ENCODE measurements at regions not wholly inside any gene's neighbourhood (a gene's known extent, or its start where the extent isn't known, plus 50 kb on each side); places are given as distances from the start of the nearest gene placed in this dataset.

DNA sequence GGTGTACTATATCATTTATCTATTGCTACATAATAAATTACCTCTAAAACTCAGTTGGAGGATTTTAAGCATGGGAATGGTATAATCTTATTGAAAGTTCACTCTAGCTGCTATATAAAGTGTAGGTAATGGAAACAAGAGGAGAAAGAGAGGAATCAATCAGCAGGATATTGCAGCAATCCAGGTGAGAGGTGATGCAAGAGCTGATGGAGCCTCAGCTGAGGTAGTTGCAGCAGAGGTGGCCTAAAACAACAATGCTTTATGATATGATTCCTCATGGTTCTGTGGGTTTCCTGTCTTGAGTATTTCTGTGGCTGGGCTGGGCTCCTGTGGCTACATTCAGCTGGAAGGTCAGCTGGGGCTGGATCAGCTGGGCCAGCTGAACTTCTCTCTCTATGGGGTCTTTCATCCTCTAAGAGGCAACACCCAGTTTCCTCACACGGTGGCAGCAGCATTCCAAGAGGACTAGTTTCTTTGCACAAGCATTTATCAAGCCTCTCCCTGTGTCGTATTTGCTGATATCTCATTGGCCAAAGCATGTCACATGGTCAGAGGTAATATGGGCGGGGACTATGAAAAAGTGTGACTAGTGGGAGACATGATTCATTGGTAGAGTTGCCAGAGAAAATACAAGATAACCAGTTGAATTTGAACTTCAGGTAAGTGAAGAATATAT lies 135.4 kb upstream of the LARGE1 start:
- TF ChIP-seq, protein P1, sequence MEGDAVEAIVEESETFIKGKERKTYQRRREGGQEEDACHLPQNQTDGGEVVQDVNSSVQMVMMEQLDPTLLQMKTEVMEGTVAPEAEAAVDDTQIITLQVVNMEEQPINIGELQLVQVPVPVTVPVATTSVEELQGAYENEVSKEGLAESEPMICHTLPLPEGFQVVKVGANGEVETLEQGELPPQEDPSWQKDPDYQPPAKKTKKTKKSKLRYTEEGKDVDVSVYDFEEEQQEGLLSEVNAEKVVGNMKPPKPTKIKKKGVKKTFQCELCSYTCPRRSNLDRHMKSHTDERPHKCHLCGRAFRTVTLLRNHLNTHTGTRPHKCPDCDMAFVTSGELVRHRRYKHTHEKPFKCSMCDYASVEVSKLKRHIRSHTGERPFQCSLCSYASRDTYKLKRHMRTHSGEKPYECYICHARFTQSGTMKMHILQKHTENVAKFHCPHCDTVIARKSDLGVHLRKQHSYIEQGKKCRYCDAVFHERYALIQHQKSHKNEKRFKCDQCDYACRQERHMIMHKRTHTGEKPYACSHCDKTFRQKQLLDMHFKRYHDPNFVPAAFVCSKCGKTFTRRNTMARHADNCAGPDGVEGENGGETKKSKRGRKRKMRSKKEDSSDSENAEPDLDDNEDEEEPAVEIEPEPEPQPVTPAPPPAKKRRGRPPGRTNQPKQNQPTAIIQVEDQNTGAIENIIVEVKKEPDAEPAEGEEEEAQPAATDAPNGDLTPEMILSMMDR (IDR thresholded peaks at IDR 0.05): no peak

DNA sequence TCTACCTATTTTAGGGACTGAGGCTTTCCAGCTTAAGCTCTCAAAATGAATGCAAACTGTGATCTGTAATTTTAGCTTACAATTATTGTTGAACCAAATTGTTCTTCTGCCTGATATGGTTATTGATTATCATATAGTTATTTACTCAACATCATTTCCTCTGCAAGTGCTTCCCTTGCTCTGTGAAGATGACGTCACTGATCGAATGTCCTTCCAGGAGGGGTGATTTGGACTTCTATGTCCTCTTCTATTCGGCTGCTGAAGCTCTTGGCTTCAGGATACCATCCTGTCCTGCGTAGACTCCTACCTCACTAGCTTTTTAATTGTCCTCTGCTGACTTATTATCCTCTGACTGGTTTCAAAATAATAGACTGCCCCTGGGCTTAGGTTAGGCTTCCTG lies 137.4 kb upstream of the LARGE1 start:
- TF ChIP-seq, protein P1 (IDR thresholded peaks at IDR 0.05): no peak

DNA sequence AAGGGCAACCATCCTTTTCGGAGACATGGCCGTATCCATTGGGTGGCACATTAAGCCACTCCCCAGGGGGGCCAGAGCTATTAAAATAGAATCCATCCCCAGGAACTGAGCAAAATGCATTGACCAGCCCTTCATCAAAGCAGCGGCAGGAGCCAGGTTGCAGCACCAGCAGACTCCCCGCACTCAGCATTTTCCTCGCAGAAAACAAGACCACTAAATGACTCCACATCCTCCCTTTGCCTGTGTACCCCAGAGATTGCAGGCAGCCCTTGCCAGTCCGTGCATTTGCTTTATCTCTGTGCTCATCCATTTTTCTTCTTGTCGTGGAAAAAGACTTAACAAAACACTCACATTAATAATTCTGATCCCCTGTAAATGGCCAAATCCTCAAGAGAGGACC lies 144.4 kb upstream of the LARGE1 start:
- TF ChIP-seq, protein P1 (IDR thresholded peaks at IDR 0.05): no peak

DNA sequence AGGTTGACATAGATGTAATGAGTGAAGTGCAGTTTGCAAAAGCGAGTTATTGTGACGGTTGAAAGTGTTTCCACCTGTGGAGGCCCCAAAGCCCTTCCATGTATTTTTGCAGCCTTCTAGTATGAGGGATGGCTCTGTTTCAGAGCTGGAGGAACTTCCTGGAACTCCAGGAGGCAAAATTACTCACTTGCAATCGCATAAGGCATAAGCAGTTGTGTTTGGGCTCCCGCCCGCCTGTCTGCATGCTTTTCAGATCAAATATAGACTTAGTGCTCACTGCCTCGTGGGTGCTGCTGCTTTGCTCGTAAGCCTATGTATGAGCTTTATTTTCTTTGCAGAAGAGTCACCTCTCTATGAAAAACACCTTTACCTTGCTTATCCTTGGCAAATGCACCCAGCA lies 146.8 kb upstream of the LARGE1 start:
- TF ChIP-seq, protein P1 (IDR thresholded peaks at IDR 0.05): no peak

DNA sequence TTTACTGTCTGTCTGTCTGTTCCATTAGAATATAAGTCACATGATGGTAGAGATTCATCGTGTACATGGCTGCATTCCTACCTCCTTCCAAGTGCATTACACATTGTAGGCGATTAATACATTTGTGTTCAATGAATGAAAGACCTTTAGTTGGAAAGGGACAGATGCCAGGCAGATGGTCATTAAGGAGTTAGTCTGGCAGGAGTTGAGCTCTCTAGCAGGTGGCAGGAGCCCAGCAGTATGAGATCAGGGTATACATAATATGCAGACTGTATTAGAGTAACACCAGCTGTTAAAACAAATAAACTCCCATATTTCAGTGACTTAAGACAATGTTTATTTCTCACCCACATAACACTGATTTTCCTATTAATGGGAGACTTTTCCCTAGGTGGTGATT lies 147.7 kb upstream of the LARGE1 start:
- TF ChIP-seq, protein P1 (IDR thresholded peaks at IDR 0.05): no peak

DNA sequence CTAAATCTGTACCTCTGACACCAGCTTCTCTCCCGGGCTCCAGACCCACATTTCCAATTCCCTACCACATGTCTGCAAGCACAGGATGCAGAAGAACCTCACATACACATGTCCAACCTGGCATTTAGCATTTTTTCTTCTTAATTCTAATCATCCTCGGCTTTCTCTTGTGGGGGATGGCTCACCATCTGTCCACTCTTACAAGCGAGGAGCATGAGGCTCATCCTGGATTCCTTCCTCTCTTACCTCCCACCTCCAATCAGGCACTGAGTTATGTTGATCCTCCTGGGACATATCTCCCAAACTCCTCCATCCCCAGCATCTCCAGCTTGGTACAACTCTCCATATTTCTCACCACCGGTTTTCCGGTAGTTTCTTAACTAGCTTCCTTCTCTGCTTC lies 149.8 kb upstream of the LARGE1 start:
- TF ChIP-seq, protein P1 (IDR thresholded peaks at IDR 0.05): no peak

DNA sequence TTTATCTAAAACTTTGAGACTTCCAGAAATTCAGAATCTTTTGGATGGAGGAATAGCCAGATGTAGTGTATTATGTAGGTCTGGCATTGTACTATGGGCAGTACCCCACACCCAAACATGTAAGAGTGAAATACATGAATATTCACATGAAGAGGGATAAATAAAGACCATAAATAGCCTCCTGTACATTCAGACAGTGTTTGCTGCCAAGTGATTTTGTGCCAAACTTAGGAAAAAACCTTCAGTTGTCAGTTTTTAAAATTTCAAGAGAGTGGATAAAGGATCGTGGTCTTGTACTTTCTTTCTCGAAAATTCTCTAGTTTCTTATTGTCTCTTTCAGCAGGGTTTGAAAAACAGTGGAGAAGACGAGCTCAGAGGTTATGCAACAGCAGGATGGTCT lies 150.3 kb upstream of the LARGE1 start:
- TF ChIP-seq, protein P1 (IDR thresholded peaks at IDR 0.05): no peak

DNA sequence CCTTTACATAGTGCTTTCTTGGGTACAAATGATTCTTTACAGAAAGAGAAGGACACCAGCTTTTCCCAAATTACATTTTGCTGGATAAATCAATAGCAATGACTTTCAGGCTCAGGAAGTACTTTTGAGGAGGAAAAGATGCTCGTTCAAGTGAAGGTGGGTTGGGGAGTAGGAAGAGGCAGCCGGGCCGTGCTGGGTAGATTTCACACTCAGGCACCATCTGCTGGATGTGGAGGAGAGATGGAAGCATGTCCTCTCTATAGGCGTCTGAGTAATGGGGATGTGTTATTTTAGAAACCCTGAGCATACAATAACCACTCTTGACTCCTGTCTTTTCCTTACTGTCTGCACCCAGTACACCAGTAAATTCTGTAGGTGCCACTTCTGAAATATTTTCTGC lies 152.3 kb upstream of the LARGE1 start:
- TF ChIP-seq, protein P1 (IDR thresholded peaks at IDR 0.05): no peak

Measured in LNCAP (cell line).